ENCODE measurements at regions not wholly inside any gene's neighbourhood (a gene's known extent, or its start where the extent isn't known, plus 50 kb on each side); places are given as distances from the start of the nearest gene placed in this dataset.
"Not testable (repeated sequence)": the region's sequence is repeated elsewhere in the genome, so short reads cannot be mapped to it uniquely, and the experiment has no call there.

DNA sequence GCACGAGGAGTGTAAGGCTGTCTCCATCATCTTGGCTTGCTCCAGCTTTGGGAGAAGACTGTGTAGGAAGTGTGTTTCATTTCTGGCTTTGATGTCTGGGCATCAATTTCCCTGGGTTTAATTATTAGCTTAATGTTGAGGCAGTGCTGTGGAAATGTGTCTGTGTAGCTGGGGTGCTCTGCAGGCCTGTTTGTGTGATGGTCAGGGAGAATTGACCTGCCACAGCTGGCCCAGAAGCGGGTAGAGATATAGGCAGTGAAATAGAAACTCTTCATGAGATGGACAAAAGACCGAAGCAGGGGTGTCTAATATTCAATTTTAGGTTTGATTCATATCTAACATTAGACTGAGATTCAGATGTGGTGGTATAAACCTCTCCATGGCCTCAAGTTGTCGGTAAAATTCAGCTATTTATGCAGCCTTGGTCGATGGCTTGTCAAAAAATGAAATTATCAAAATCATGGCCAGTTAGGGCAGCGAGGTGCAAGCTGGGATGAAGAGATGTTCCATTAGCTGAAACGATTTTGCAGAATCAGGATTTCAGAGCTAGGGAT lies 95.3 kb upstream of the SNX9 start:
- DNase-seq = no peak

DNA sequence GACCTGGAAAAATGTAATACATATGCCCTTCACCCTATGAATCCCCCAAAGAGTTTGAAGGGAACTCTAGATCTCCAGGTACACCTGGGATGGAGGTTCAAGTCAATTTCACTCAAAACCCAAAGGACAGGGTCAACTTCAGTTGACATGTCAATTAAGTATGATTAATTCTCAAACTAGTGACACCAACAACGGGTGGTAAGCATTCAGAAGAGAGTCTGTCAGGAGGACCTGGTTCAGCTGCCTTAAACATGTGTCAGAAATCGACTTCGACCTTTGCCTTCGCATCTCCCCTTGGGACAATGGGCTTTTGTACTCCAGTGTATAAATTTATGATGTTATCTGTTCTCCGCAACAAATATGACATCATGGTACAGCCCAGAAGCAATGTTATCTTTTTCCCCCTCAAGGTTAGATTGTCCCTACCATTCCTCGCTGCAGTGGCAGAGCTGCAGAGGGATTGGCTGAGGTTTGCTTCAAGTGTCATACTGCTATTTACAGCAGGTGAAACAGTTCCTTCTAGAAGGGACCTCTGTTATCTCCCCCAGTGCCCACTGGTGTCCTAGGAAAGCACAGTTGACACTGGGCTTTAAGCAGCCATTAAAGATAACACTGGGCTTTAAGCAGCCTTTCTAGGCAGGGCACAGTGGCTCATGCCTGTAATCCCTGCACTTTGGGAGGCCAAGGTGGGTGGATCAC lies 94.7 kb upstream of the SNX9 start:
- DNase-seq = no peak

DNA sequence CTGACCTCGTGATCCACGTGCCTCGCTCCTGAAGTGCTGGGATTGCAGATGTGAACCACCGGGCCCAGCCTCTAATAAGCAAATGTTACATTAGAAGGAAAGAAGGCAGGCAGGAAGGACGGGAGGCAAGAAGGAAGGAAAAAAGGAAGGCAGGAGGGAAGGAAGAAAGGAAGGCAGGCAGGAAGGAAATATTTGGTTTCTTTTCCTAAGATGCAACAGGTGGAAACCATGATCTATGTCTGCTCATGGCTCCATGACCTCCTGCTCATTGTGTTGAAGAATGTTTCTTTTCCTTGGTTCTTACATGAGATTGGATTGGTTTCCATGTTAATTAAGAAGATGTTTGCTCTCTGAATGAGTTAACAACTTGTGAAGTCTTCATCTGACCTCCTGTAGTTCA lies 91.8 kb upstream of the SNX9 start:
- no peak for DNase-seq

DNA sequence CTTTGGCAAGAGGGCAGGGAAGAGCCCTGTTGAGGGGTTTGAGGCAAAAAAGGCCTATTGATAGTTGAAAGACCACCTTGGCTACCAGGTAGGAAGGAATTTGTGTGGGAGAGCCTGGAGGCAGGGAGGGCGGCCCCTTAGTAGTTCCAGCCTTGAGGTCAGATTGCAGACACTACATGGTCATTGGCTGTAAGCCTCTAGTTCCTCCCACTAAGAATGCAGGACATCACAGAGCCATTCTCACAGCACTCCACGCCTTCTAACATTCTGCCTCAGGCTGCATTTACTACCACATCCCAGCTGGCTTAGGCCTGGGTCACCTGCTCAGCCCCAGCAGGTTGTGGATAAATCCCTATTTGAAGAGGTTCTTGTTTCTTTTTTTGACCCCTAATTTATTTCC lies 91.0 kb upstream of the SNX9 start:
- DNase-seq = no peak

DNA sequence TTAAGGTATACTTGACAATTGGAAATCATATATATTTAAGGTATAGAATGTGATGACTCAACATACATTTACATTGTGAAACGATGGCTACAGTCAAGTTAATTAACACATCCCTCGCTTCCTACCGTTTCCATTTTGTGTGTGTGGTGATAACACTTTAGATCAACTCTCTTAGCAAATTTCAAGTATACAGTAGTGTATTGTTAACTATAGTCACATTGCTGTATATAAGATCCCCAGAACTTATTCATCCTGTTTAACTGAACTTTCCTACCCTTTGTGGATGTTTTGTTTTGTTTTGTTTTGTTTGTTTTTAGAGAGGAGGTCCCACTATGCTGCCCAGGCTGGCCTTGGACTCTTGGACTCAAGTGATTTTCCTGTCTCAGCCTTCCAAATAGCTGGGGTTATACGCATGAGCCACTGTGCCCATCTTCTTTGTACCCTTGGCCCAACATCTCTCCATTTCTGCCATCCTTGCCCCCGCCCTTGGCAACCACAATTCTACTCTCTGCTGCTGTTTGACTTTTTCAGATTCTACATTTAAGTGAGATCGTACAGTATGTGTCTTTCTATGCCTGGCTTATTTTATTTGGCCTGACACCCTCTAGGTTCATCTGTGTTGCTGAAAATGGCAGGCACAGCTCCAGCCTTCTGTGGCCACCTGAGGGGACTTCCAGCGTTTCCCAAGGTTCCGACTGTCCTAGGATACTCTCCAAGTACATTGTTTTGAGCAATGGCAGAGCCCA lies 90.5 kb upstream of the SNX9 start:
- DNase-seq = no peak

DNA sequence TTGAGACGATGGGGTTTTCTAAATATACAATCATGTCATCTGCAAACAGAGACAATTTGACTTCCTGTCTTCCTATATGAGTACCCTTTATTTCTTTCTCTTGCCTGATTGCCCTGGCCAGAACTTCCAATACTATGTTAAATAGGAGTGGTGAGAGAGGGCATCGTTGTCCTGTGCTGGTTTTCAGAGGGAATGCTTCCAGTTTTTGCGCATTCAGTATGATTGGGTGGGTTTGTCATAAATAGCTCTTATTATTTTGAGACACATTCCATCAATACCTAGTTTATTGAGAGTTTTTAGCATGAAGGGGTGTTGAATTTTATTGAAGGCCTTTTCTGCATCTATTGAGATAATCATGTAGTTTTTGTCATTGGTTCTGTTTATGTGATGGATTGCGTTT lies 86.5 kb upstream of the SNX9 start:
- not testable (repeated sequence) for DNase-seq

DNA sequence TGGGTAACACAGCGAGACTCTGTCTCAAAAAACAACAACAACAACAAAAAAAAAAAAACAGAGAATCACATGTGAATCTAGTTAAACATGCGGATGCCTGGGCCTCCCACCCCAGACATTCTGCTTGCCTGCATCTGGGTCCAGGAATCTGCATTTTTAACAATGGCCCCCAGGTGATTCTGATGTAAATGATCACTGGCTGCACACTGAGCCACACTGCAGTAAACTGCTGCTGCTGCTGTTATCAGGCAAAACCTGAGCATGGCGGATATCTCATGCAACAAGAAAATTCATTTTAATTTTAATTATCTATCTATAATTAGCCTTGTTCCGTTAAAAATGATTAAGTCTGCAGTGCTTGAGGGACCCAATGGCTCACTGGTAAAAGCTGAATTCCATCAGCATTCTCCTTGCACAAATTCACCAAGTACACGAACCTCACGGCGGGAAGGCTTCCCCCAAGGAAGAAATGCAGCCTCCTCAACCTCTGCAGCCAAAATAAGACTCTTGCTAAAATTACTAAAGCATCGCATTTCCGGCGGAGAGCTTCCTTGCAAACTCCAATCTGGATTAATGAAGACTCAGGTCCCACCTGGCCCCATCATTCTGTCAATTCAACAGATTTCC lies 81.6 kb upstream of the SNX9 start:
- no peak for DNase-seq

DNA sequence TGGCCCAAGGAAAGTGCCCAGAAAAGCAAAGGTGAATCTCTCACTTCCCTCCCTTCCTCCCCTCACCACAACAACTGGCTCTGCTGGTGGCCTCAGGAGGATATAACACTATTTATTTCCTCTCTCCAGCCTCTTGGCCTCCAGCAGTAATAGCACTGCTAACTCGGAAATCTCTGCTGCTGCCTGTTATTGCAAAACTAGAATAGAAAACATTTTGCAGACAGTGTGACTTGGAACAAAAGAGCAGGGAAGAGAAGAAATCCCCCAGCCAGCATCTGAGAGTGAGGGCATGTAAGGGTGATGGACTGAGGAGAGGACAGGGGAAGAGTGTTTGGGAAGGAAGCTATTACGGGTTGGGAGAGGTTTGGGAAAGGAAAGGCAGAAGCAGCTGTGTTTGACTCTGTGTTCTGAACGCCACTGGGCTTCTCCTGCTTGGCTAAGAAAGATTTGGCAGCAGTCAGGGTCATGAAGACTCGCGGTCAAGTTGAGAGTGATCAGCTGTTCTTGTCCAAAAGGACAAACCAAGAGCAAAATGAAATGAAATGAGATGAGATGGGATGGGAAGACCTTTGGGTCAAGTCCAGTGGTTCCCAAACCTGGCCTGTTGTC lies 81.0 kb upstream of the SNX9 start:
- no peak for DNase-seq

DNA sequence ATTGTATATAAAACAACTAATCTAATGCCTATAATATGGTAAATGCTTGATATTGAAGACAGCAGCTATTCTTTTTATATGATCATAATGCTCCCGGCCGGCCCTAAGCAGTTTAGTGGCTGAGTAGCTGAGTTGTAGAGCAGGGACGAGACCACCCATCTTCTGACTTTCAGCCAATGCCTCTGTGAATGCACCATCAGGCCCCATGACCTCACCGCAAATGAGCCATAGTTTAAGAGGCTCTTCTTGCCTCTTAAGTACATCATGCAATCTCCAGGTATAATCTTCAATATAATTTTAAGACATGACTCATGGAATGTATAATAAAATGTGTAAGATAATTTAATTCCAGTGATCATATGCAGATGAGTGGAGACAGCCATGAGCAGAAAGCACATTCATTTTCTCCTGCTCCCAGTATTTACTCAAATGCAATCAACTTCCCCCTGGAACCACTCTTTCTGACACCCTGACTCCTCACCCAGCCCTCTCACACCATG lies 78.9 kb upstream of the SNX9 start:
- no peak for DNase-seq

DNA sequence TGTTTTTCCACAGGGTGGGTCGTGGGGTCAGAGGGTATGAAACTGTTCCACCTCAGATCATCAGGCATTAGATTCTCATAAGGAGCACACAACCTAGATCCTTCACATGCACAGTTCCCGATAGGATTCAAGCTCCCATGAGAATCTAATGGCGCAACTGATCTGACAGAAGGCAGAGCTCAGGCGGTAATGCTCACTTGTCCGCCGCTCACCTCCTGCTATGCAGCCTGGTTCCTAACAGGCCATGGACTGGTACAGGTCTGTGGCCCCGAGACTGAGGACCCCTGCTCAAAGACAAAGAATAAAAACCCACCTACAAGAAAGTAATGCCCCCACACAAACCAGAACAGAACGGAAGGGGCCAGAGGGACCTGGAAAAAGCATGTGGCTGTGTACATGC lies 76.1 kb upstream of the SNX9 start:
- no peak for DNase-seq

DNA sequence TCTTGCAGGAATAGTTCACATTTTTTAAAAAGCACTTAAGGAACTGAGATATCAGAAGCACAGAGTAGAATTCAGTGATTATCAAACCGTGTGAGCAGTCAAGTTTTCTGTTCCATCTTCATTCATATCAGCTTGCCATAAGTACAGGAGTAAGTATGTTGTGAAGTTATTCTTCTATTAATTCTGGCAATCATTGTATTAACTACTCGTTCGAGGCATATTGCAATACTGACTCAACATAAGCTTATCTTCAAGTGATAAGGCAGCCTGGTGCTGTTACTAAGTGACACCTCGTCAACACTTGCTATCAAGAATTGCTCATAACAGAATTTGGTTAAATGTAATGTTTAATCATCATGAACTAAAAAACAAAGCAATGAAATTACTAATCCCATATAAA lies 75.7 kb upstream of the SNX9 start:
- DNase-seq = no peak

DNA sequence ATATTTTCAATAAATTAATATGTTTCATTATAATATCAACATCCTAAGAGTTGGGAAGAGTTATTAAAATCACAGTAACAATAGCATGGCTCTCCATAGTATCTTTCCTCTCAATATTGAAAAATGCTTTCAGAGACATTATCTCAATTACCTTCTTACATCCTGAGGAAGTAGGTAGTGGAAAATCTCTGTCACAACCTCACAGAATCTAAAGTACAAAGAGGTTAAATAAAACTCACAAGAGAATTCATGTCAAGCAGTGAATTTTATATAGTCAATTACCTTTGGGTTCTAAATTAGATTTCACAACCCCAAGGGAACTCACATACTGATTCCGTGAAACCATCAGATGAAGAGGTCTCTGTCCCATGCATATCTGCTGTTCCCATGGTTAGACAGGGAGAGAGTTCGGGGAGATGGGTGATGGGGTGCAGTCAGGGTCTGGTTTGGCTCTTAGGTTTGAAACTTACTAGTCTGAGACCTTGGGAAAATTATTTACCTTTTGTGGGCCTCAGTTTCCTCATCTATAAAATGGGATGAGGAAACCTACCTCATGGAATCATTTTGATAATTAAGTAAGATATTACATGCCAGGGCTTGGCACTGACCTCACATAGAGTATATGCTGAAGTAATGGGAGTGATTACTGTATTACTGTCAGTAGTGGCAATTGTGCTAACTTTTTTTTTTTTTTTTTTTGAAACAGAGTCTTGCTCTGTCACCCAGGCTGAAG lies 74.0 kb upstream of the SNX9 start:
- DNase-seq = no peak

DNA sequence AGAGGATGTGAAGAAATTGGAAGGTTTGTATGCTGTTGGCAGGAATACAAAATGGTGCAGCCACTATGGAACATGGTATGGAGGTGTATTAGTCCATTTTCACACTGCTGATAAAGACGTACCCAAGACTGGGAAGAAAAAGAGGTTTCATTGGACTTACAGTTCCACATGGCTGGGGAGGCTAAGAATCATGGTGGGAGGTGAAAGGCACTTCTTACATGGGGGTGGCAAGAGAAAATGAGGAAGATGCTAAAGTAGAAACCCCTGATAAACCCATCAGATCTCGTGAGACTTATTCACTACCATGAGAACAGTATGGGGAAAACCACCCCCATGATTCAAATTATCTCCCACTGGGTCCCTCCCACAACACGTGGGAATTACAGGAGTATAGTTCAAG lies 72.1 kb upstream of the SNX9 start:
- DNase-seq = not testable (repeated sequence)

DNA sequence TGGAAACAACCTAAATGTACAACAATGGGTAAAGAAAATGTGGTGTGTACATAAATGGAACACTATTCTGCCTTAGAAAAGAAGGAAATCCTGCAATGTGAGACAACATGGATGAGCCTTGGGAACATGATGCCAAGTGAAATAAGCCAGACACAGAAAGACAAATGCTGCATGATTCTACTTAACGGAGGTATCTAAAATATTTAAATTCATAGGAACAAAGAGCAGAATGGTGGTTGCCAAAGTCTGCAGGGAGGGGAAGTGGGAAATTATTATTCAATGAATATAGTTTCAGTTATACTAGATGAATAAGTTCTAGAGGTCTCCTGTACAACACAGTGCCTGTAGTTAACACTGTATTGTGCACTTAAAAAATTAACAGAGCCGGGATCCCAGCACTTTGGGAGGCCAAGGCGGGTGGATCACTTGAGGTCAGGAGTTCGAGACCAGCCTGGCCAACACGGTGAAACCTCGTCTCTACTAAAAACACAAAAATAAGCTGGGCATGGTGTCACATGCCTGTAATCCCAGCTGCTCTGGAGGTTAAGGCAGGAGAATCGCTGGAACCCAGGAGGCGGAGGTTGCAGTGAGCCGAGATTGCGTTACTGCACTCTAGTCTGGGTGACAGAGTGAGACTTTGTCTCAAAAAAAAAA lies 71.4 kb upstream of the SNX9 start:
- no peak for DNase-seq

DNA sequence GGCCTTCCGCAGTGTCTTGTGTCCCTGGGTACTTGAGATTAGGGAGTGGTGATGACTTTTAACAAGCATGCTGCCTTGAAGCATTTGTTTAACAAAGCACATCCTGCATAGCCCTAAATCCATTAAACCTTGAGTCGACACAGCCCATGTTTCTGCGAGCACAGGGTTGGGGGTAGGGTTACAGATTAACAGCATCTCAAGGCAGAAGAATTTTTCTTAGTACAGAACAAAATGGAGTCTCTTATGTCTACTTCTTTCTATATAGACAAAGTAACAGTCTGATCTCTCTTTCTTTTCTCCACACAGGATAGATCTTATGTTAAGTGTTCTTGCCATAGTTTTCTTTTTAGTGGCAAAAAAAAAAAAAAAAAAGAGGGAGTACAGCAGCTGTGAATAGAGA lies 70.2 kb upstream of the SNX9 start:
- DNase-seq = not testable (repeated sequence)

DNA sequence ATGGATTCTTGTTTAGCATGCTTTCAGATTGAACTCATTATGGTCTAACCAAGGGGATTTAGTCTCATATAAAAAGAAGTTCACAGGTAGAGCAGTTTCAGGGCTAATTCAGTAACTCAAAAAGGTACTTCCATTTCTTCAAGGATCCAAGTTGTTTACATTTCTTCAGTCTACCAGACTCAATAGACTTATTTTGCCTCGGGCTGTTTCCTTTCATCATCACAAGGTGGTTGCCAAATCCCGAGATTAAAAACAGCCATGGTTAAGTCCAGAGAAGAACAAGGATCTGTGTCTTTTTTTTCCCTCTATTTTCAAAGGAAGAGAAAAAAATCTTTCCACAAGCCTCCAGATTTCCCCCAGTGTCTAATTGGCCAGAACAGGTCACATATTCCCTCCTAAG lies 69.8 kb upstream of the SNX9 start:
- DNase-seq = no peak

DNA sequence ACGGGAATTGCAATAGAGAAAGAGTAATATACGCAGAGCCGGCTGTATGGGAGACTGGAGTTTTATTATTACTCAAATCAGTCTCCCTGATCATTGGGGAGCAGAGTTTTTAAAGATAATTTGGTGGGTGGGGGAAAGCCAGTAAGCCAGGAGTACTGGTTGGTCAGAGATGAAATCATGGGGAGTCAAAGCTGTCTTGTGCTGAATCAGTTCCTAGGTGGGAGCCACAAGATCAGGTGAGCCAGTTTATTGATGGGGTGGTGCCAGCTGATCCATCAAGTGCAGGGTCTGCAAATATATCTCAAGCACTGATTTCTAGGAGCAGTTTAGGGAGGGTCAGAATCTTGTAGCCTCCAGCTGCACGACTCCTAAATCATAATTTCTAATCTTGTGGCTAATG lies 69.2 kb upstream of the SNX9 start:
- not testable (repeated sequence) for DNase-seq

DNA sequence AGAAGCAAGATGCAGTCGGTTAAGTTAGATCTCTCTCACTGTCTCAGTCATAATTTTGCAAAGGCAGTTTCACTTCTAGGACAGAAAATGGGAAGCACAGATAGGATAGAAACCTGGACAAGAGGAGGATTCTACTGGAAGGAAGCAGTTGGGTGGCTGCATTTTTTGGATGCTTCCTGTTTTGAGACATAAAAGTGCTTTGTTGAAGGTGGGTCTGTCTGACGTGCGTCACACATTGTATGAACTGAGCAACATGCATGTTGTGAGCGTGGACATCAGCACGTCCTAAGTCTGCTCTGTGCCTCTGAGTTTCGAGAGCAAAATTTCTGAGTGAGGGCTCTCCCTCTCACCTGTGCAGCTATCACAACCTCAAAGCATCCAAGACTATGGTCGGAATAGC lies 68.7 kb upstream of the SNX9 start:
- no peak for DNase-seq

DNA sequence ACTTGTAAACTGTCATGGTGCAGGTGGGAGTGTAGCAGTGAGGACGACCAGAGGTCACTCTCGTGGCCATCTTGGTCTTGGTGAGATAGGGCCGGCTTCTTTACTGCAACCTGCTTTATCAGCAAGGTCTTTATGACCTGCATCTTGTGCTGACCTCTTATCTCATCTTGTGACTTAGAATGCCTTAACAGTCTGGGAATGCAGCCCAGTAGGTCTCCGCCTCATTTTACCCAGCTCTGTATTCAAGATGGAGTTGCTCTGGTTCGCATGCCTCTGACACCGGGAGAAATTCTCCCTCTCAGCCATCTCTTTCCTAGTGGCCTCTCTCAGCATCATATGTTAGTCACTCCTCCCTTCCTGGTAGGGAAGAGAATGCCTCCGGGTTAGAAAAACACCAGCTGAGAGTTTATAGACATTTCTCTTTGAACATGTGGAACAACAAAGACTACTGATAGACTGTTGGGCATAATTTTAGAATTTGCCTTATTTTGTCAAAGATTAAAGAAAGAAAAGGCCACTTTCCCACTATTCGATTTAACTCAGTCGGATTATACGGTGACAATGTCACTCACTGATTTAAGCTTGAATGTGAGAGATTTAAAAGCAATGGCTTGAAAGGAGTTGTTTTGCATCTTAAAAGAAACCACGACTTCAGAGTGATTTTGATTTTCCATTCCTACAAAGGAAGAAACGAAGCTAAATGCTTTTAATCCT lies 67.9 kb upstream of the SNX9 start:
- DNase-seq = no peak

DNA sequence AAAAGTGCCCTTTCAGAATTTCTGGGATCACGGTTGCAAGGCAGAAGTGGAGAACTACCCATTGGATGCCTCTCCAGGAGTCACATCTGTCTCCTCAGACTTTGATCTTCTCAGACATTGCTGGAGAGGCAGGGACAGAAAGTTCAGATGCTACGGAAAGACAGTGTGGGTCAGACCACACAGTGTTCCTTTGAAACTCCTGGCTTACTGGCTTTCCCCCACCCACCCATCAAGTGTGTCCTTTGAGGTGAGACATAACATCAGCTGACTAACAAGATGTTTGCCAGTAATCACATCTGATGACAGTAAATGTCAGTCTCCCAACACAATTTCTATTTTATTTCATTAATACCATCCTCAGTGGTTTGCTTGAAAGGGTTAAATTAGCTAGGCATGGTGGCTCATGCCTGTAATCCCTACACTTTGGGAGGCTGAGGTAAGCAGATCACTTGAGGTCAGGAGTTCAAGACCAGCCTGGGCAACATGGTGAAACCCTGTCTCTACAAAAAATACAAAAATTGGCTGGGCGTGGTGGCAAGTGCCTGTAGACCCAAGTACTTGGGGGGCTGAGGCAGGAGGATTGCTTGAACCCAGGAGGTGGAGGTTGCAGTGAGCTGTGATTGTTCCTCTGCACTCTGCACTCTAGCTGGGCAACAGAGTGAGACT lies 67.2 kb upstream of the SNX9 start:
- peak; percentile 36 for DNase-seq

All from central memory CD4-positive, alpha-beta T cell (primary cell).